ENCODE measurements at regions not wholly inside any gene's neighbourhood (a gene's known extent, or its start where the extent isn't known, plus 50 kb on each side); places are given as distances from the start of the nearest gene placed in this dataset.

DNA sequence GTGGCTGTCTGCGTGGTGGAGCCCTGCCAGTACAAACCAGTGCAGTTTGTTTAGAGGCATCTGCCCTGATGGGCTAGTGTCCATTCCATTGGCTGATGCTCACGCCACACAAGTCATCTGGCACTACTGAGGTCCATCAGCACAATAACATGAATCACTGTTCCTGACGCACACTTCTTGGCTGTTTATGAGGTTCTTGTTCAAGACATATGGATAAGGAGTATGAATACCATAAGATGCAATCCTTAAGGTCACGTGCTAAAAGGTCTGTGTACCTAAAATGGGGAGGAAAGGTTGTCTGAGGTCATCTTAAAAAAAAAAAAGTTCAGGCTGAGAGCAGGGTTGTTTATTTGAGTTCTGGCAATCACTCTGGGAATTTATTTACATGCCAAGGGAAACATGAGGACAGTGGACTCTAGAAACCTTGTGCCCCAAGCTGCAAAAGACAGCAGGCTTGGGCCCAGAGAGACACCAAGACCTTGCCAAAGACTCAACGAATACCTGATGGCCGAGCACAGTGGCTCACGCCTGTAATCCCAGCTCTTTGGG is 54.1 kb upstream of the SHLD1 start:
- TF ChIP-seq, protein P1, sequence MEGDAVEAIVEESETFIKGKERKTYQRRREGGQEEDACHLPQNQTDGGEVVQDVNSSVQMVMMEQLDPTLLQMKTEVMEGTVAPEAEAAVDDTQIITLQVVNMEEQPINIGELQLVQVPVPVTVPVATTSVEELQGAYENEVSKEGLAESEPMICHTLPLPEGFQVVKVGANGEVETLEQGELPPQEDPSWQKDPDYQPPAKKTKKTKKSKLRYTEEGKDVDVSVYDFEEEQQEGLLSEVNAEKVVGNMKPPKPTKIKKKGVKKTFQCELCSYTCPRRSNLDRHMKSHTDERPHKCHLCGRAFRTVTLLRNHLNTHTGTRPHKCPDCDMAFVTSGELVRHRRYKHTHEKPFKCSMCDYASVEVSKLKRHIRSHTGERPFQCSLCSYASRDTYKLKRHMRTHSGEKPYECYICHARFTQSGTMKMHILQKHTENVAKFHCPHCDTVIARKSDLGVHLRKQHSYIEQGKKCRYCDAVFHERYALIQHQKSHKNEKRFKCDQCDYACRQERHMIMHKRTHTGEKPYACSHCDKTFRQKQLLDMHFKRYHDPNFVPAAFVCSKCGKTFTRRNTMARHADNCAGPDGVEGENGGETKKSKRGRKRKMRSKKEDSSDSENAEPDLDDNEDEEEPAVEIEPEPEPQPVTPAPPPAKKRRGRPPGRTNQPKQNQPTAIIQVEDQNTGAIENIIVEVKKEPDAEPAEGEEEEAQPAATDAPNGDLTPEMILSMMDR (IDR thresholded peaks at IDR 0.05): no peak
- no peak for TF ChIP-seq POLR2A (IDR thresholded peaks at IDR 0.05)
- Histone ChIP-seq H3K4me1 (peaks cover 0 to 6% (median 0%) of the 10 kb centered on the region in 4 donors), H3K9me3 (no peaks in the 10 kb centered on the region), H3K4me3 (no peak overlapping the region), H3K27ac (no peak overlapping the region), H3K36me3 (no peaks in the 10 kb centered on the region), H3K27me3 (no peaks in the 10 kb centered on the region)
- no peak for DNase-seq

DNA sequence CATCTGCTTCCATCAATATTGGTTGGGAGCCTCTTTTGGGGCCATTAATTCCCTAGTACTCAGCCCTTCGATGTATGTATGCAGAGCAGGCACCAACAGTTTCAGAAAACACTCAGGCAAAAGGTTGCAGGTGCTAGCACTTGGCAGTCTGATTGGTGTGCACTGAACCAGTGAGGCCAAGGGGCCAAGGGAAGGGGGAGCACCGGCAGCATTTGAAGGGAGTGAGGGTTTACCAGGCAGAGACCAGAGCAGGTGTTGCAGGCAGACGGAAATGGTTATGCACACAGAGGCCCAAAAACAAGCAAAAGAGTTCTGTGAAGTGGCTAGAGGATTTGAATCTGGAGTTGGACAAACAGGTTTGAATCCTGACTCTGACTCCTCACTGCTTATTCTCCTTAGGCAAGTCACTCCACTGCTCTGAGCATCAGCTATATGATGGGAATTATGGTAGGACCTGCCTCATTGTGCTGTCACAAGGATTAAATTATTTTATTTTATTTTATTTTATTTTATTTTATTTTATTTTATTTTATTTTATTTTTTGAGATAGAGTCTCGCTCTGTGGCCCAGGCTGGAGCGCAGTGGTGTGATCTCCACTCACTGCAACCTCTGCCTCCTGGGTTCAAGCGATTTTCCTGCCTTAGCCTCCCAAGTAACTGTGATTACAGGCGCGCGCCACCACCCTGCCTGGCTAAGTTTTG is 58.1 kb upstream of the SHLD1 start:
- peak in 2 of 3 donors; percentile 83 to 86 for DNase-seq
- no peak for TF ChIP-seq POLR2A (IDR thresholded peaks at IDR 0.05)
- TF ChIP-seq, protein P1 (IDR thresholded peaks at IDR 0.05): no peak
- H3K27ac ChIP-seq: no peak overlapping the region
- H3K36me3 ChIP-seq: no peaks in the 10 kb centered on the region
- H3K27me3 ChIP-seq: no peaks in the 10 kb centered on the region
- no peak overlapping the region for H3K4me3 ChIP-seq
- H3K4me1 ChIP-seq: peaks cover 0 to 6% (median 0%) of the 10 kb centered on the region in 4 donors
- H3K9me3 ChIP-seq: no peaks in the 10 kb centered on the region

DNA sequence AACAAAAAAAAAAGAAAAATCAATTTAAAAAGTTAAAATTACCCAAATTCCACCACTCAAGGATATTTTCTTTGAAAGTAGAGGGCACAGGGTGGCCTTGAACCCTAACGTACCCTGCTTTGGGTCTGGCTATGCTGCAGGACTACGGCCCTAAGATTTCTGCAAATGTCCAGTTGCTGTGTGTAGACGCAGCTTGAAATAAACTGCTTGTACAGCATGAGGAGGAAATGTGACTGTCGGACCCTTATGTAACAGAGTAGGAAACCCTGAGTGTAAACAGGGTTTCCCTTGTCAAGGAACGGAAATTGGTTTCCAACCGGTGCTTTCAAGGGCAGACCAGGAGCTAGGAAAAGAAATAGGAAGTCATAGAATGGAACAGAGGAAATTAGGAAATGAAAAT is 60.7 kb upstream of the SHLD1 start:
- no peaks in the 10 kb centered on the region for H3K36me3 ChIP-seq
- H3K27me3 ChIP-seq: no peaks in the 10 kb centered on the region
- no peak overlapping the region for H3K4me3 ChIP-seq
- H3K27ac ChIP-seq: no peak overlapping the region
- H3K4me1 ChIP-seq: peaks cover 0 to 6% (median 0%) of the 10 kb centered on the region in 4 donors
- no peak for DNase-seq
- H3K9me3 ChIP-seq: no peaks in the 10 kb centered on the region
- TF ChIP-seq, protein P1 (IDR thresholded peaks at IDR 0.05): no peak
- no peak for TF ChIP-seq POLR2A (IDR thresholded peaks at IDR 0.05)

DNA sequence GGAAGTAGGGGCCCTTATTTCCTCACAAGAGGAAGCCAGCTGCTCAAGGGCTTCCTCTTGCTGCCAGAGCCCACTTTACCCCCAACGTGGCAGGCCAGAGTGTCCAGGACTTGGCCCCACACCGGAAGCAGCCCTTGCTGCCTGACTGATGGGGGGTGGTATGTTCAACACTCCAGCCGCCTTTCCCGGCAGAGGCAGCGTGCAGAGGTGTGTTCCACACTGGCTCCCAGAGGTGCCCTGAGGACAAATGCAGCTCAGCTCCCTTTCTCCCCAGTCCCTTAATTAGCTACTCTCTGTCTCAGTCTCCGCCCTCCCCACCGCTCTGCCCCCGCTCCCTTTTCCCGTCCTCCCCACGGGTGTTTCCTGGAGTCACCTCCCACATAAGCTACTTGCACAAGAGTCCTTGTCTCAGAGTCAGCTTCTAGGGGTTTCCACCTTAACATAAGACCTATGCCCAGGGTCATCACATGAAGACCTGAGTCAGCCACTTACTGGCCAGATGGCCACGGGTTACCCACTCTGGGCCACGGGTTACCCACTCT is 61.7 kb upstream of the SHLD1 start:
- Histone ChIP-seq H3K27me3 (no peaks in the 10 kb centered on the region), H3K9me3 (no peaks in the 10 kb centered on the region), H3K36me3 (no peaks in the 10 kb centered on the region), H3K4me1 (peaks cover 0 to 6% (median 0%) of the 10 kb centered on the region in 4 donors), H3K4me3 (no peak overlapping the region), H3K27ac (no peak overlapping the region)
- no peak for TF ChIP-seq POLR2A (IDR thresholded peaks at IDR 0.05)
- TF ChIP-seq, protein P1 (IDR thresholded peaks at IDR 0.05): no peak
- no peak for DNase-seq

DNA sequence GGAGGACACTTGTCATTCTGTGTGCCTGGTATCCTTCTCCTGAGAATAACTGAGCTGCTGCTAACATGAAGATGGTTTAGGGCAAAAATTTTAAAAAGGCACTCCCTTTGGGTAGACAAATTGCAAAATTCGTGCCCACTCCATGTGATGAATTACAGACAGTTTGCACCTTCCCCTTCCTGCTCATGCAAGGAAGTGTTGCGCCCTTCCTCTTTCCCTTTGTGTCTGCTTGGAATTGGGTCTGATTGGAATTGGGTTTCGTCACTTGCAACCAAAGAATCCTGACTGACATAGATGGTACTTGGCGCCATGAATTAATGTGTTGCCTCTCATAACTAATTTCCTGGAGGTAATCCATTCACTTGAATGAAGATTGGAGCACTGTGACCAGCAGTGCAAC is 62.3 kb upstream of the SHLD1 start:
- Histone ChIP-seq H3K4me3 (no peak overlapping the region), H3K27ac (no peak overlapping the region), H3K9me3 (no peaks in the 10 kb centered on the region), H3K4me1 (peaks cover 0 to 6% (median 0%) of the 10 kb centered on the region in 4 donors), H3K36me3 (no peaks in the 10 kb centered on the region), H3K27me3 (no peaks in the 10 kb centered on the region)
- TF ChIP-seq, protein P1 (IDR thresholded peaks at IDR 0.05): no peak
- TF ChIP-seq POLR2A (IDR thresholded peaks at IDR 0.05): no peak
- DNase-seq: no peak

Measured in Peyer's patch (tissue), 4 donors.